Adrenal gland (tissue), 5 donors: ENCODE measurements at regions not wholly inside any gene's neighbourhood (a gene's known extent, or its start where the extent isn't known, plus 50 kb on each side); places are given as distances from the start of the nearest gene placed in this dataset.

Experiments
- CTCF ChIP-seq, 6 experiments: fragments of 450-650 bp in 4 of 6; fragments of 200-600 bp in 2 of 6; sonication (generic) in 1 of 6; IDR thresholded peaks; 1 replicate in 5 of 6; 2 replicates in 1 of 6; pipeline versions ENCODE4 v1.5.1 to v1.8.0; 2016 to 2021; ENCODE audit warnings: antibody characterized with exemption in 6 of 6, mild to moderate bottlenecking in 2 of 6, moderate library complexity in 1 of 6
- POLR2A ChIP-seq, 2 donors: fragments of 450-650 bp; IDR thresholded peaks; one replicate each; pipeline ENCODE4 v1.6.1; 2017; ENCODE audit warnings: antibody characterized with exemption in 2 of 2, mild to moderate bottlenecking in 2 of 2, moderate library complexity in 1 of 2
- donor health status: DM: no; HTN: no; CAD: no.

DNA sequence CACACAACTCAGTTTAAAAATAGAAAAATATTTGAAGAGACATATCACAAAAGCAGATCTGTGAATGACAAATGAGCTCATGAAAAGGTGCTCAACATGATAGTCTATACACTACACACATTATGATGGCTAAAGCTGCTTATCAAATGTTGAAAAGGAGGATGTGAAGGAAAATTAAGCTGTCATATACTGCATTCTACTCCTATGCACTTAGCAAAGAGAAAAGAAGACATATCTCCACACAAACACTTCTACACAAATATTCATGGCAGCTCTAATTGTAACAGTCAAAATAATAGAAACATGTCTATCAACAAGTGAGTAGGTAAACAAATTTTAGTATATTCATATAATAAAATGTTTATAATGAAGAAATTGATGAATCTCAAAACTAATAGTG lies 540.5 kb downstream of the PLOD2 start:
- TF ChIP-seq CTCF (IDR thresholded peaks at IDR 0.05), result no peak
- no peak for TF ChIP-seq POLR2A (IDR thresholded peaks at IDR 0.05)
